NCI-H2107 treated with DMSO at 0.1 percent for 48 hours (cell line): ENCODE measurements at regions not wholly inside any gene's neighbourhood (a gene's known extent, or its start where the extent isn't known, plus 50 kb on each side); places are given as distances from the start of the nearest gene placed in this dataset.

Experiments
- DNase-seq: peaks from one replicate; lab custom pipeline; 2025; ENCODE audit not compliant: unreplicated experiment; lab: John Stamatoyannopoulos, UW

DNA sequence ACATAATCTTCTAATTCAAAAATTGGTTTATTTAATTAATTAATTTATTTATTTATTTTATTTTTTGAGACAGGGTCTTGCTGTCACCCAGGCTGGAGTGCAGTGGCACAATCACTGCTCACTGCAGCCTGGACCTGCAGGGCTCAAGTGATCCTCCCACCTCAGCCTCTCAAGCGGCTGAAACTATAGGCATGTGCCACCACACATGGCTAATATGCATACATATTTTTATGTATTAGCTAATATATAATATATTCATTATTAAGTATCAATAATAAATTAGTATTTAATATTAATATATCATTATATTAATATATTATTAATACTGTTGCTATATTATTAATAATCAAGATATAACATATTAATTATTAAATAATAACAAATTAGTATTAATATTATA is 406.7 kb downstream of the GPATCH2 start:
- no peak for DNase-seq

DNA sequence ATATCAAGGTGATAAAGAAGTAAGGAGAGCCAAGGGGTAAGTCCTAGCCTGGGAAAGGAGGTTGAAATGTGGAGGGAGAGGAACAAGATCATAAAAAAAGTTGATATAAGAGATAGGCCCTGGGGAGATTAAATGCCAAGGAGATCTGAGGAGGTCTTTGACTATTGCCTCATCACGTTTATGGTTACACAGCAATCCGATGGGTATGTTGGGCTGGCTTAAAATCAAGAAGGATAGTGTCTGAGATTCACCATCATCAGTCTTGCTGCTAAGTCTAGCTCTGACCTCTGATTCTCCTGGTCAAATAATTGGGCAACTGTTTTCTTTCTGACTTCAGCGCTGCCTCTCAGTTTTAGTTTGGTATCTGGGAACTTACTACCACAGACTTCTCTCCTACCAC is 416.3 kb downstream of the GPATCH2 start:
- DNase-seq = no peak

DNA sequence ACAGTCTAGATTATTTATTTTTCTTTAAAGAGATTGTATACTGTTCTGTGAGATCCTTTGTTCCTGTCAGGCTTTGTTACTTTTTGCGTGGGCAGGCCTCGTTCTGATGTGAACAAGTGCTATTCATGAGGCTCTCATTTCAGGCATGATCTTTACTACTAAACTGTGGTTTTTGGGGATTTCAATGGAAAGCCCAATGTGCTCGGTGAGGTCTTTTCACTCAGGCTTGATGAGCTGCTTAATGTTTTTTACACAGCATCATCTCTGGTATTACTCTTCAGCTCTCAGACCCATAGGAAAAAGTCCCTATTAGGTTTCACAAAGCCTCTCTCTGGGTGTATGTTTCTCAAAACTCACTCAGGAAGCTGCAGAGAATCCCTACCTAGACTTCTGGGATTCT is 419.4 kb downstream of the GPATCH2 start:
- no peak for DNase-seq

DNA sequence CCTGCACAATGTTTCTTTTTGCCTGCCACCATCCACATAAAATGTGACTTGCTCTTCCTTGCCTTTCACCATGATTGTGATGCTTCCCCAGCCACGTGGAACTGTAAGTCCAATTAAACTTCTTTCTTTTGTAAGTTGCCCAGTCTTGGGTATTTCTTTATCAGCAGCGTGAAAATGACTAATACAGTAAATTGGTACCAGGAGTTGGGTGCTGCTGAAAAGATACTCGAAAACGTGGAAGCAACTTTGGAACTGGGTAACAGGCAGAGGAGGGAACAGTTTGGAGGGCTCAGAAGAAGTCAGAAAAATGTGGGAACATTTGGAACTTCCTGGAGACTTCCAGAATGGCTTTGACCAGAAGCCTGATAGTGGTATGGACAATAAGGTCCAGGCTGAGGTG is 425.3 kb downstream of the GPATCH2 start:
- no peak for DNase-seq

DNA sequence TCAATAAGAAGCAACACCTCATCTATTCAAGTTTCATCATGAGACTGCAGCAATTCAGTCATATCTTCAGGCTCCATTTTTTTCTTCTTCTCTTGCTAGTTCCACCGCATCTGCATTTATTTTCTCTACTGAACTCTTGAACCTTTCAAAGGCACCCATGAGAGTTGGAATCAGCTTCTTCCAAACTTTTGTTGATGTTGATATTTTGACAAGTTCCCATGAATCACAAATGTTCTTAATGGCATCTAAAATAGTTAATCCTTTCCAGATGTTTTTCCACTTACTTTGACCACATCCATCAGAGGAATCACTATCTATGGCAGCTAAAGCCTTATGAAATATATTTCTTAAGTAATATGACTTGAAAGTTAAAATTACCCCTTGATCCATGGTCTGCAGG is 434.3 kb downstream of the GPATCH2 start:
- no peak for DNase-seq

DNA sequence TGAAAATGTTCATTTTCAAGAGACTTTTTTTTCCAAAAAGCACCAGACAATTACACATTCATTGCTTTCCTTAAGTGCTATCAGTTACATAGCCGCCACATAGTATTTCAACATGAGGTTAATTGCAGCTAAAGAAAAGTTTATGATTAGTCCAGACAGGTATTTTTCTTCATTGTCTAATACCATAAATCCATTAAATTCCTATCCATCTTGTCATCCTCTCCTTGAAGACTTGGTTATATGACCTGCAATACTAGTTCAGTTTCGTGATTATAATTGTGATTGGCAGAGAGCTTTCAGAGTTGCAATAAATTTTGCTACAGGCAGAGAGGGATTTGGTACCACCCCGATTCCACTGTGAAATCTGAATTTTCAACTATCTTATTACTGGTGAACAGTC is 437.7 kb downstream of the GPATCH2 start:
- no peak for DNase-seq

DNA sequence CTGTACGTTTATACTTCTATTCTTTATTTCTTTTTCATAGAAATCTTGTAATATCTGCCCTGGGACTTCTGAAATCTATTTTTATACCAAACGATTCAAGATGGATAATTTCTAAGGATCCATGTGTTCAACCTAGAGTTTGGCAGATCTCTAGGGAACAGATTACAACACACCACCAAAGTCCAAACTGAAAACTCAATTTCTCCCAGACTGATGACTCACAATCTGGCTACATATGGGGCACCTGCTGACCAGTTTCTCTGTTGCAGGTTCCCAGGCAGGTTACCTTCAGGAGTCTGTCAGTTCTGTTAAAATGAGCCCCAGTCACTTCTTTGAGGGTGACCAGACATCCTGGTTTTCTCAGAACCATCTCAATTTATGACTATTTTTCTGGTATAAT is 439.4 kb downstream of the GPATCH2 start:
- no peak for DNase-seq

DNA sequence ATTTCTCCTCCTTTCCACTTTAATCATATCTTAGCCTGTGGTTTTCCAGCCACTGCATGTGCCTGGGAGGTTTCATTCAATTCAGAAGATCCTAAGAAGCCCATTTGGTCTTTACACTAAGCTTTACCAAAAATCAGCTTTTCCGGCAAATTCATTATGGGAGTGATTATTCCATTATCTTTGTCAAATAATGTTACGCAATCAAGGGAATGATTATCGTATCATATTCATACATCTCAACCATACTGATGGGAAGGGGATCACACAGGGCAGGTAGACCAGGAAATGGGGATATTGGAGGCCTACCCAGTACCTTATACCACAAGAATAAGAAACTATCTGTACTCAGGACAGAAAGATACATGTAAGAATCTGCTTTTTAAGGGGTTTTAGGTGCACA is 440.5 kb downstream of the GPATCH2 start:
- DNase-seq = no peak

DNA sequence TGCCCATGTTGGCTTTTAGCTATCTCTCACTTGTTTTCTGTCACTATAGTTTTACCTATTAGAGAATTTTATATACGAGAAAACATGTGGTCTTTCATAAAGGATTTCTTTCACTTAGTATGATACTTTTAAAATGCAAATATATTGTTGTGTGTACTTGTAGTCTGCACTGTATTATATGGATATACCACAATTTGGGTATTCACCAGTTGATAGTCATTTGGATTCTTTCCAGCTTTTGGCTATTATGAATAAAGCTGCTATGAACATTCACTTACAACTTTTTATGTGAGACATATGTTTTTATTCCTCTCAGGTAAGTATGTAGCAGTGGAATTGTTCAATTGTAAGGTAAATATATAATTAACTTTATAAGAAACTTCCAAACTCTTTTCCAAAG is 441.5 kb downstream of the GPATCH2 start:
- no peak for DNase-seq

DNA sequence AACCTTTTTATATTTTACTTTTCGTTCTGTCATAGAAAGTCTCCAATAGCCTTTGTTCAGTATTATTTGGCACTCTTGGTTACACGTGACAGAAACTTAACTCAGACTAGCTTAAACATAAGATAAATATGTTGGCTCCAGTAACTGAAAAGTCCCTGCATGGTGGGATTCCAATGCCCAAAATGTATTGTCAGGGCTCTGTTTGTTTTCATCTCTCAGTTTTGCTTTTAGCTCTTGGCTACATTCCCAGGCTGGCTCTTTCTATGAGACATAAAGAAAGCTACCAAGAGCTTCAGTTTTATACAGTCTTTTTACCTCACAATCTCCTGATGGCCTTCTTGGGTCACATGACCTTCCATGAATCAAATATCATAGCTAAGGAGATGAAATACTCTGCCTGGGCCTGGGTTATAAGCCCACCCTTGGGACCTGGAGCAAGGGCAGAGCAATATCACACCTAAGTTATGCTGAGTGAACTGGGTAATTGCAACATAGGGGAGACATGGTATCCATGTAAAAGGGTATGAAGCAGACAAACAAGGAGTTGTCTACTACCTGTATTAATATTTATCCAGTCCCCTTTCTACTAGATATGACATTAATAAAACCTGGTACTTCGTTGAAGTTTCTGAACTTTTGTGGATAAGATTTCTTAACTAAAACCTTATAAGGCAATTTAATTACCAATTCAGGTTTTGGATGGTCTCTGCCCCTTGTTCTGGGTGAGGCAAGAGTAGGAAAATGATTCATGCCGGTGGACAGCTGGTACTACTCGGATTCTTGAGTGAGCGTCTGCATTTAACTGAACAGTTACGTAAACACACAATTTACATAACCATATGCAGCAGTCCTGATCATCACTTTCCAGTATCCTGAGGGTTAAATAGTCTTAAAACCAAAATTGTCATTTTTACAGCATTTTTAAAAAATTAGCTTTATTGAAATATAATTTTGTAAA is 442.3 kb downstream of the GPATCH2 start:
- peak; percentile 52 for DNase-seq

DNA sequence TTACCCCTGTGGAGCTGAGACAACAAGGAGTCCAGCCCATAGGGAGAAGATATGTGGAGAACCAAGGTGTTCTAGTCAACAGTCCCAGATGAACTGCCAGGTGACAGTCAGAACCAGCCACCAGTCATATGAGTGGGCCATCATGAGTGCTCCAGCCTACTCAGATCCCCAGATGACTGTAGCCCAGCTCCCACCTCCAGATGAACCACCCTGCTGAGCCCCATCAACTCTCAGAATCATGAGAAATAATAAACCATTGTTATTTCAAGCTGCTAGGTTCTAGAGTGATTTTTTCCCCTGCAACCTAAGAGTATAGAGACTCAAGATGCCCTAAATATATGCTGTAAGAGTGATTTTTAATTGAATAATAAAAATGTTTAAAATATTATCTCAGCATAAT is 444.2 kb downstream of the GPATCH2 start:
- no peak for DNase-seq

DNA sequence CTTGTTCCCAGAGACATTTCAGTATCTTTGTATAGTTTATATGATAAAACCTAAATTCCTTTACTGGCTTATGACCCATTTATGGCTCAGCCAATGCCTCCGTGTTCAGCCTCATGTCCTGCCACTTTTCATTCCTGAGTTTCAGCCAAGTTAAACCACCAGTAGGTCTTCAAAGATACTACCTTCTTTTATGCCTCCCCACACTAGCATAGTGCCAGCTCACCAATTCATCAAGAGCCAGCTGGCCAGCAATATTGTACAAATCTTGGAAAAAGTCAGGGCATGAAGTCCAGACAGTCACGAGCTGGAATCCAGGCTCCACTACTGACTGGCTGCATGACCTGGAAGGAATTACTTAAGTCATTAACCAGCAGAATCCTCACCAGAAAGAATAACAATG is 446.0 kb downstream of the GPATCH2 start:
- no peak for DNase-seq

DNA sequence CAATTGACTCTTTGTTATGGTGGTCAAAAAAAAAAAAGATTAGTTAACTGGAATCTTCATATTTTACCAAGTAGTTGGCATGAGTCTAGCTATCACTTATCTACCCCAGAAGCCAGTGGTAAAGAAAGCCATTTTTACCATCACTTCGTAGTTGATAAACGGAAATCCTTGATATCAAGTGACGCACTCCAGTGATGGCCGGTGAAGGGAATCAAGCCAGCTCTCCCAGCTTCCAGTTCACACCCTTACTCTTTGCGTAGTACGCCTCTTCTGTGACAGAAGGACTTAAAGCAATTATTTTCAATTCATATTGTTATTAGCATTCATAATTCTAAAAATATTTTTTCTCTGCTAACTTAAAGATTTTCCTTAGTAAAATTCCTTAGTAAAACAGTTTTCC is 447.9 kb downstream of the GPATCH2 start:
- DNase-seq = no peak

DNA sequence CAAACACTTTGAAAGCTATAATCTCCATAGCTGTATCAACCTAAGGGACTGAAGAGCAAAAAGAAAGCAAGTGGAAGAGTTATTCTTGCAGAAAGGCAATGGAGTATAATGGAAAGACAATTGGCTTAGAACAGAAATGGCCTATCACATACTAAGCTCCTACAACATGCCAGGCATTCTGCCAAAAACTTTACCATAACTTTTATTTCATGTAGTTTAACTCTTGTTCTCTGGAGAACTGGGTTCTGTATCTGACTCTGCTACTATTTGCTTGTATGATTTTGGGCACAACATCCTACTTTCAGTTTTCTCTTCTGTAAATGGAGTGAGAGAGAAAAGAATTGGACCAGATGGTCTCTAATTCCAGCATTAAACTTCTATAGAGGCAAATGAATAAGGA is 449.1 kb downstream of the GPATCH2 start:
- no peak for DNase-seq

DNA sequence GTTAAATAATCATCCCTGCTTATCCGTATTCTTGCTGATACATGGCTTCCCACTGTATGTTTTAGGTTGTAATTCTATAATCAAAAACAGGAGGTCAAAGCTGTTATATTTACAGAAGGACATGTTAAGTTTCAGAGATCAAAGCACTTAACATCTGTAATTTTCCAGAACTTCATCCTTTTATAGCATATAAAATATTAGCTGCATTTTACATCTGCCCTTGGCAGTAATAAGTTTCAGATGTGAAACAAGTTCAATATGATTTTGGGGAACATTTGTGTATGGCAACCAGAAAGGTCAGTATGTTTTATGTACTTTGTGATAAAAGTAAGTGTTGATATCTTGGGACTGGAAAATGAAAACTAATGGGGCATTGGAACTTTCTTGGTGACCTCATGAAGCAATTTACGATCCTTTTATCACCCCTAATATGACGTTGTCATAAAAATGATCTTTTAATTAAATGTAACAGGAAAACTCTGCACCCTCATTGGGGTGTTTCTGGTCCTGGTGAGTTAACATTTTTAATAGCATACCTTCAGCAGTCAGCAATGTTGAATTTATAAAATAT is 449.6 kb downstream of the GPATCH2 start:
- no peak for DNase-seq

DNA sequence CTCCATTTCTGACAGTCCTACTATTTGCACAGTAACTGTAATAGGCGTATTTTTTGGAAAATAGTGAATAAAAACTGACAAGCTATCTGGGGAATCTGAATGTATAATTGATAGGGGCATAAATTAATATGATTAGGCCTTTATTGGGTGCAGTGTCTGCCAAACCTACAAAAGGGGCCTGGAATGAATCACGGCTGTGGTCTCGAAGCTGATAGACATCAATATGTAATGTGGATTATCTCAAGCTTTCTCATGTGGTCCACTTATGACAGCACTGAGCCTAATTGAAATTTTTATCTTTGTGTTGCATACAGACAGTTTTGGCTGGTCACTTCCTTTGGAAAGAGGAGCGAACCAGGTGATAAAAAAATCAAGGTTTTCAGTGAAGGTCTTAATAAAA is 450.4 kb downstream of the GPATCH2 start:
- no peak for DNase-seq

DNA sequence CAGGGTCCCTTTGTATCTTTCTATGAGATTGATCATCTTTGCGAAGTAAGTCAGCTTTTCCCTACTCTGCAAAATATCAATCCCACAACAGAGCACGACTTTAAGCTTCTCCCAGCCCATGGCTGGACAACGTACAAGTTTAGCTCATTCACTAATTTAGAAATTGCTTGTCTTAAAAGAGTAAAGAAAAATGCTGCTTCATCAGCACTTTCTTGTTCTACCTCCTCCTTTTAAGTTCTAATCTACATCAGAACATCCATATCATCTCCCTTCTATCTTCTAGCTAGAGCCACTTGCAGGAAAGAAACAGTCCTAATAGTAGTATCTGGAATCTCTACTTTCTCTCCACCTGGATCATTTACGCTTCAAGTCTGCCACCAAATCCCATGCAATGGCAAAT is 441.2 kb upstream of the ESRRG start:
- no peak for DNase-seq

DNA sequence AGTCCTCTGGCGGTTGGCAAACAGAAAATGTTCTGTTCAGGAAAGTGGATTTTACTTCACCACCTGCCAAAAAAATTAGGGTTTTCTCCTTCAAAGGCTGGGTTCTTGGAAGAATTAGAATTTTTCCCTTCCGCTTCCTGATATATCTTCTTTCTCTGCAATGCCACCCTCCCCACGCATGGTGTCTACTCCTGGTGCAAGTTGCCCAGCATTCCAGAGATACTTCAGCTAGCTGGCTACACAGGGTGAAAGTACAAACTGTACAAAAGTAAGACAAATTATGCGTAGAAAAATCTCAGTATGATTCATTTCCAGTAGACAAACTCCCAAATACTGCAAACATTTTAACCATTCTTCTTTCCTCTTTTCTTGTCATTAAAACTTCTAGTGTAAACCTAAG is 430.1 kb upstream of the ESRRG start:
- DNase-seq = no peak

DNA sequence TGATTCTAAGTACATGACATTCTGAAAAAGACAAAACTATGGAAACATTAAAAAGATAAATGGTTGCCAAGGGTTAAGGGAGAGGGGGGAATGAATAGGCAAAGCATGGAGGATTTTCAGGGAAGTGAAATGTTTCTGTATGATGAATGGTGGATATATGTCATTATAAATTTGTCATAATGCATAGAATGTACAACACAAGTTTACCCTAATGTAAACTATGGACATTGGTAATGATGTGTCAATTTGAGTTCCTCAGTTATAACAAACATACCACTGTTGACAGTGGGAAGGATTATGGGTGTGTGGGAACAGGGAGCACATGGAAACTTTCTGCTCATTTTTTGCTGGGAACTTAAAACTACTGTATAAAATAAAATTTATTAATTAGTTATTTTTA is 427.1 kb upstream of the ESRRG start:
- DNase-seq = no peak

DNA sequence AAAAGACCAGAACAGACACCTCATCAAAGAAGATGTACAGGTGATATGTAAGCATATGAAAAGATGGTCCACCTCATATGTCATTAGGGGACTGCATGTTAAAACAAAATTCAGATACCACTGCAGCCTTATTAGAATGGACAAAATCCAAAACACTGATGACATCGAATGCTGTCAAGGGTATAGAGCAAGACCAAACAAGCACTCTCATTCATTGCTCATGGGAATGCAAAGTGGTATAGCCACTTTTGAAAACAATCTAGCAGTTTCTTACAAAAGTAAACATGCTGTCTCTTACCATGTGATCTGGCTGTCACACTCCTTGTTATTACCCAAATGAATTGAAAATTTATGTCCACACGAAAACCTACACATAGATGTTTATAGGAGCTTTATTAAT is 426.6 kb upstream of the ESRRG start:
- DNase-seq = no peak

DNA sequence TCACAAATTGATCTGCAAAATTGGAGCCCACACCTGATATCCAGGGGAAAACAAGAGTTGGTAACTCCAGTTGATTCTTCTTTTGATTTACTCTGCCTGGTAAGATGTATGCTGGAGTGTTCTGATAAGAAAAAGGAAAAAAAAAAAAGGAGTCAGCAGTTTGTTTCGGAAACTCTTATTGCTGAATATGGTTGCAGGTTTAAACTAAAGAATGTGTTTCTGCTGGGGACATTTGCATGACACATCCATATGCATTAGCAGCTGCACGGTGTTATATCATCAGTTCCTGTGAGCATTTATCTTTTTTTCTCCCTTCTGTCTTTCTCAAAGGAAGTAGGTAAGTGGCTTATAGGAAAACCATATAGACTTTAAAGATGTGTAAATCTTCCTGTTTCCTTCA is 418.5 kb upstream of the ESRRG start:
- no peak for DNase-seq

DNA sequence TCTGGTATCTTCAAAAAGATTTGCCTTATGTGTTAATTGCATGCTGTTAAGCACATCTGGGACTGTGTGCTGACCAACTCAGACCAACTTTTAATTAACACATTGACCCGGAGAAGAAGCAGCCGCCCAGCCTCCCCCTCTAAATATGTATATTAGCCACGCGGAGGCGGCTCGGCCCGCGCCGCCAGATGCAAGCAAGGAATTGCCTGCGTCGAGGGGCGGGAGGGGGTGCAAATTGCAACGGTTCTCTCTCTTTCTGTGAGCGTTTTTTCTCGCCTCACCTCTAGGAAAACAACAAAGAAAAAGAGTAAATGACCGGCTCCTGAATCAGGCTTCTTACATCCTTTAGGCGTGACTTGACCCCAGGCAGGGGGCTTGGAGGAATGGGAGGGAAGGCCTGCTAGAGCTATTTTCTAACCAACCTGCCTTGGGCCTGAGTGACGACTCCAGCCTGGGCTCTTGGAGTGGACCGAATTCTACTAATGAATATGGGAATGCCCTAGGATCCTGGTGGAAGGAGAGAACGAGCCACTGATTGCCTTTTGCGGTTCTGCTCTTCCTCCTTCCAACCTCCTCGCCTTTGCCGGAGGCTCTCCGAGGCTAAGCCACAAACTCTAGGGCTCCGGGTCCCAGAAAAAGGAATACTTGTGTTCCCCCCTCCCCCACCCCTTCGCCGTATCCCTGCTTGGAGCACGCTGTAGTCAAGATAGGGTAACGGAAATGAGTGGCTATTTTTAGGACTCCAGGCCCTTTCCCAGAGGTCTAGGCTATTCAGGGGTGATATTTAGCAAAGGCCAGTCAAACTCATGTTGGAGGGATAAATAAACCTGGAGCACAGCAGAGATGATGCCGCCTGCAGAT is 417.0 kb upstream of the ESRRG start:
- DNase-seq = no peak
